Neural progenitor cell (in vitro differentiated cells): ENCODE measurements at regions not wholly inside any gene's neighbourhood (a gene's known extent, or its start where the extent isn't known, plus 50 kb on each side); places are given as distances from the start of the nearest gene placed in this dataset.

Source experiments
- CTCF ChIP-seq: fragments of 200-600 bp; sonication (generic); IDR thresholded peaks from 2 replicates; pipeline ENCODE4 v1.5.1; 2017; ENCODE audit warnings: antibody characterized with exemption, mild to moderate bottlenecking
- EZH2 ChIP-seq: fragments of 200-600 bp; sonication (generic); IDR thresholded peaks from 2 replicates; pipeline ENCODE4 v1.6.1; 2017; ENCODE audit warnings: antibody characterized with exemption, mild to moderate bottlenecking, moderate library complexity
- EZH2phosphoT487 ChIP-seq: fragments of 200-600 bp; sonication (generic); IDR thresholded peaks from 2 replicates; pipeline ENCODE4 v1.6.1; 2017; ENCODE audit warnings: antibody characterized with exemption

GRCh38 chr10:3963191-3963673, 178.2 kb upstream of the KLF6 start:
- no peak for TF ChIP-seq CTCF
- TF ChIP-seq EZH2: no peak
- TF ChIP-seq EZH2phosphoT487: no peak
